PFSK-1 (cell line): ENCODE measurements at regions not wholly inside any gene's neighbourhood (a gene's known extent, or its start where the extent isn't known, plus 50 kb on each side); places are given as distances from the start of the nearest gene placed in this dataset.

Source experiments
- FOXP2 ChIP-seq: optimal IDR thresholded peaks from 2 replicates; pipeline ENCODE3; 2011; ENCODE audit warnings: borderline replicate concordance, control low read depth, inconsistent platforms; ENCODE audit not compliant: insufficient read depth; ENCODE audit errors: extremely low read length, extremely low read depth
- REST ChIP-seq, 2 experiments: IDR thresholded peaks; 2 replicates each; pipeline versions ENCODE4 v1.6.1 to v1.8.0; 2011 to 2012; ENCODE audit warnings: low read depth in 2 of 2, low read length in 2 of 2, control low read depth in 1 of 2, inconsistent platforms in 1 of 2, mild to moderate bottlenecking in 1 of 2, moderate library complexity in 1 of 2; ENCODE audit not compliant: insufficient read depth in 1 of 2
- SIN3A ChIP-seq: IDR thresholded peaks from 2 replicates; pipeline ENCODE4 v1.6.1; 2012; ENCODE audit warnings: mild to moderate bottlenecking, low read length, moderate library complexity, borderline replicate concordance; ENCODE audit not compliant: insufficient read depth

GRCh38 chr16:86222547-86222946 lies 287.8 kb upstream of the FOXF1 start:
- TF ChIP-seq REST (IDR thresholded peaks at IDR 0.05; ENCODE audit: insufficient read depth in 1 of 2, low read depth in 2 of 2, low read length in 2 of 2), result no peak
- no peak for TF ChIP-seq SIN3A
- TF ChIP-seq FOXP2, result no peak
